ENCODE measurements at regions not wholly inside any gene's neighbourhood (a gene's known extent, or its start where the extent isn't known, plus 50 kb on each side); places are given as distances from the start of the nearest gene placed in this dataset.

DNA sequence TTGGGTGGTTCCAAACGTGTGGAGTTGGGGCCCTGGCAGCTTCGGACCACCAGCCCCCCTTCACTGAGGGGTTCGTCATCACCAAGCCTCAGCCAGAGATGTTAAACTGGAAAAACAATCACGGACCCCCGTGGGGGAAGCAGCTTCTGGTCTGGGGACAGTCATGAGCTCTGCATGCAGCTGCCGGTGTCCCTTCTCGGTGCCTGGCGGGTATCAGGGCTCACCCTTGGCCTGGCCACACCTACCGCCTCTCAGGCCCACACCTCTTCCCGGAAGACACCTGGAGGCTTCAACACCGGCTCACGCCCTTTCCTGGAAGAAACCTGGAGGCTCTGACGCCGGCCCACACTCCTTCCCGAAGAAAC lies 77.8 kb upstream of the BHLHE23 start:
- no peak for DNase-seq
- Mint-ChIP-seq H3K4me3 (no peak overlapping the region), H3K9me3 (peaks cover 2% of the 10 kb centered on the region), H3K36me3 (ENCODE audit: low read depth) (no peaks in the 10 kb centered on the region), H3K27ac (no peak overlapping the region), H3K4me1 (no peaks in the 10 kb centered on the region), H3K27me3 (peaks cover 22% of the 10 kb centered on the region)
- ATAC-seq (ENCODE audit: low read depth), result no peak
- ChIA-PET POLR2A (no interaction called here), CTCF (no interaction called here)
- TF ChIP-seq, protein P1, sequence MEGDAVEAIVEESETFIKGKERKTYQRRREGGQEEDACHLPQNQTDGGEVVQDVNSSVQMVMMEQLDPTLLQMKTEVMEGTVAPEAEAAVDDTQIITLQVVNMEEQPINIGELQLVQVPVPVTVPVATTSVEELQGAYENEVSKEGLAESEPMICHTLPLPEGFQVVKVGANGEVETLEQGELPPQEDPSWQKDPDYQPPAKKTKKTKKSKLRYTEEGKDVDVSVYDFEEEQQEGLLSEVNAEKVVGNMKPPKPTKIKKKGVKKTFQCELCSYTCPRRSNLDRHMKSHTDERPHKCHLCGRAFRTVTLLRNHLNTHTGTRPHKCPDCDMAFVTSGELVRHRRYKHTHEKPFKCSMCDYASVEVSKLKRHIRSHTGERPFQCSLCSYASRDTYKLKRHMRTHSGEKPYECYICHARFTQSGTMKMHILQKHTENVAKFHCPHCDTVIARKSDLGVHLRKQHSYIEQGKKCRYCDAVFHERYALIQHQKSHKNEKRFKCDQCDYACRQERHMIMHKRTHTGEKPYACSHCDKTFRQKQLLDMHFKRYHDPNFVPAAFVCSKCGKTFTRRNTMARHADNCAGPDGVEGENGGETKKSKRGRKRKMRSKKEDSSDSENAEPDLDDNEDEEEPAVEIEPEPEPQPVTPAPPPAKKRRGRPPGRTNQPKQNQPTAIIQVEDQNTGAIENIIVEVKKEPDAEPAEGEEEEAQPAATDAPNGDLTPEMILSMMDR (IDR thresholded peaks at IDR 0.05), result no peak
- intact Hi-C loops (cut with micrococcal nuclease), result no loop called here

DNA sequence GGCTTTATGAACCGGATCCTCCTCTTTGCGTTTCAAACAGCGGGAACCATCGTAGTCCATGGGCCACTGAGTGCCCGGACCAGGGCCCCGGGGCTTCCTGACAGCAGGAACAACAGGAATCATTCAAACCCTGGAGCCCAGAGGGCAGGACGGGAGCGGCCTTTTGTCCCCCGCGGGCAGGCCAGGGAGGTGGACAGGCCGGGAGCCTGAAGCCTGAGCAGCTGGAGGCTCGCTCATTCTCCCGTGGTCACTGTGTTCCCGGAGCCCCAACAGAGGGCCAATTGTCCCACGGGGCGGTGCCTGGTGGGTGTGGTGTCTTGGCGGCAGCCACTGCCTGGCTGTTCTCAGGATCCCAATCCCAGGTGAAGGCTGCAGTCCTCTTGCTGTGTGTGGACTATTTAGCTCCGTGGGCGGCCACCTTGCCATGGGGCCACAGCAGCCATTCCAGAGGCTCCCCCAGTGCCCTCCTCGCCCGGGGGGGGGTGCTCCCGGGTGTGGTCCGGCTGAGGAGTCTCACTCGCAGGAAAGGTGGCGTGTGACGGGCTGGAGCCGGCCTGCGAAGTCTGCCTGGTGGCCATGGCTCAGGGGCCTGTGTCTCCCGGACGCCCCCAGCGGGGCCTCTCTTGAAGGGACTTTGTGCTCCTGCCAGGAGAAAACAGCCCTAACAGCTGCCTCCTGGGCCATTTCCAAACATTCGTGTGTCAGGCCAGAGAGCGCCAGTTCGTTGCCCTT lies 77.2 kb upstream of the BHLHE23 start:
- peaks cover 22% of the 10 kb centered on the region for H3K27me3 Mint-ChIP-seq
- H3K36me3 Mint-ChIP-seq (ENCODE audit: low read depth), result no peaks in the 10 kb centered on the region
- no peak overlapping the region for H3K4me3 Mint-ChIP-seq
- no peaks in the 10 kb centered on the region for H3K4me1 Mint-ChIP-seq
- intact Hi-C loops (cut with micrococcal nuclease), result no loop called here
- POLR2A ChIA-PET, result no interaction called here
- ATAC-seq (ENCODE audit: low read depth), result no peak
- DNase-seq, result no peak
- peaks cover 7% of the 10 kb centered on the region for H3K9me3 Mint-ChIP-seq
- H3K27ac Mint-ChIP-seq, result no peak overlapping the region
- TF ChIP-seq, protein P1 (IDR thresholded peaks at IDR 0.05), result no peak
- CTCF ChIA-PET, result no interaction called here

DNA sequence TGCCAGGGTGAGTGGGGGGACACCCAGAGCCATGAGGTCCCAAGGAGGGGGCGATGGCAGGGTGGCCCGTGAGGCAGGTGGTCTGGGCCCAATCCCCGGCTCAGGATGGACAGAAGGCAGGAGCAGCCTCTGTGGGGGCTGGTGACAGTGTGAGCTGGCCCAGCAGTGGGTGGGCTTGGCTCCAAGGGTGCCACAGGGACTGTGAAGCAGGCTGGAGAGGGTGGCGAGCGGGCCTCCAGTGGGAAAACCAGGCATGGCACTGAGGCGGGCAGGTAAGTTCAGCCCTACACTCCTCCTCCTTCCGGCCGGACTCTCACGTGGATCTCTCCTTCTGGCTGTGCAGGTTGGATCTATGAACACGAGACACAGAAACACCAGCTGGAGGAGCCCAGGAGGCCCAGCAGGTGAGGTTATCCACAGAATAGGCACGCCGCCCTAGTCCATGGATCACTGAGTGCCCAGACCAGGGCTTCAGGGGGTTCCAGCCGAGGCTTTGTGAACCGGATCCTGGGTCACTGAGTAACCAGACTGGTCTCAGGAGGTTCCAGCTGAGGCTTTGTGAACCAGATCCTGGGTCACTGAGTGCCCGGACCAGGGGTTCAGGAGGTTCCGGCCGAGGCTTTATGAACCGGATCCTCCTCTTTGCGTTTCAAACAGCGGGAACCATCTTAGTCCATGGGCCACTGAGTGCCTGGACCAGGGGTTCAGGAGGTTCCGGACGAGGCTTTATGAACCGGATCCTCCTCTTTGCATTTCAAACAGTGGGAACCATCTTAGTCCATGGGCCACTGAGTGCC lies 76.4 kb upstream of the BHLHE23 start:
- Mint-ChIP-seq H3K4me1 (no peaks in the 10 kb centered on the region), H3K4me3 (no peak overlapping the region), H3K27ac (no peak overlapping the region), H3K27me3 (peaks cover 22% of the 10 kb centered on the region), H3K9me3 (peaks cover 12% of the 10 kb centered on the region), H3K36me3 (ENCODE audit: low read depth) (no peaks in the 10 kb centered on the region)
- POLR2A ChIA-PET, result no interaction called here
- DNase-seq (no peak), ATAC-seq (ENCODE audit: low read depth) (no peak)
- intact Hi-C loops (cut with micrococcal nuclease), result no loop called here
- TF ChIP-seq, protein P1 (IDR thresholded peaks at IDR 0.05), result no peak
- CTCF ChIA-PET, result no interaction called here

DNA sequence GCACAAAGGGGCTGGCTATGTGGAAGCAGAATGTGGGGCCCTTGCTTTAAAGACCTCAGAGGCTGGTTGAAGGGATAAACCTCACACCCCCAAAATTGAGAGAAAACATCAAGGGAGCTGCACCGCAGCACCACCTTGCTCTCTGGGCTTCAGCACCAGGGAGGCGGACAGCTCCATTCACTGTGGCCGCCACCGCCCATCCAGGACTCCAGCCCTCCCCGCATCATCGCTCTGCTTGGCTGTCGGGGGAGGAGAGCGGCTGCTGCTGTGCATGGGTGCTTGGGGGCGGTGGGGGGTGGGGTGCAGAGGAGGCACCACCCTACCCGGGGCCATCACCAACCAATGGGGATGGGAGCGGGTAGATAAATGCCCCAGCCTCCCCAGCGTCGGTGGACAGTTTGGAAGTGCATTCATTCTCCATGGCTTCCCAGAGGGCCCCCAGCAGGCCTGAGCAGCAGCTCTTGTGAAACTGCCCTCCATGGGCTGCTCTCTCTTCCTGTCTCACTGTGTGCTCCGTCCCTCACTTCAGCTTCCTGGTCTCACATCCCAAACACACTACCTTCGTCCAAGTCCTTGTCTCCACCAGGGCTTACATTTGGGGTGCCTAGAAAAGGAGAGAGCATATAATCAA lies 75.7 kb upstream of the BHLHE23 start:
- H3K27me3 Mint-ChIP-seq, result peaks cover 22% of the 10 kb centered on the region

More for the DNA sequence above, 75.7 kb upstream of the BHLHE23 start:
- Mint-ChIP-seq H3K4me3 (no peak overlapping the region), H3K36me3 (ENCODE audit: low read depth) (no peaks in the 10 kb centered on the region), H3K4me1 (no peaks in the 10 kb centered on the region), H3K27ac (no peak overlapping the region), H3K9me3 (peaks cover 18% of the 10 kb centered on the region)
- ATAC-seq (ENCODE audit: low read depth) (no peak), DNase-seq (no peak)
- intact Hi-C loops (cut with micrococcal nuclease), result no loop called here
- ChIA-PET POLR2A (no interaction called here), CTCF (no interaction called here)
- TF ChIP-seq, protein P1 (IDR thresholded peaks at IDR 0.05), result no peak
